ENCODE measurements at regions not wholly inside any gene's neighbourhood (a gene's known extent, or its start where the extent isn't known, plus 50 kb on each side); places are given as distances from the start of the nearest gene placed in this dataset.

- TF ChIP-seq CTCF (conservative IDR thresholded peaks at IDR 0.05 in 1 of 2, IDR thresholded peaks at IDR 0.05 in 1 of 2; ENCODE audit: low read depth in 1 of 2, low read length in 2 of 2) (no peak), EZH2 (IDR thresholded peaks at IDR 0.05; ENCODE audit: low read length, missing control alignments) (no peak)
Observed at GRCh38 chr2:236636714-236637470, 67.3 kb downstream of the ACKR3 start.

All from fibroblast of lung (primary cell).